Activated effector memory CD4-positive, alpha-beta T cell treated with Interleukin-2 at 50 U/mL for 16 hours (primary cell): ENCODE measurements at regions not wholly inside any gene's neighbourhood (a gene's known extent, or its start where the extent isn't known, plus 50 kb on each side); places are given as distances from the start of the nearest gene placed in this dataset.

ENCODE experiments used
- DNase-seq: peaks from one replicate; pipeline ENCODE4 v3.0.0-alpha.2; 2020

DNA sequence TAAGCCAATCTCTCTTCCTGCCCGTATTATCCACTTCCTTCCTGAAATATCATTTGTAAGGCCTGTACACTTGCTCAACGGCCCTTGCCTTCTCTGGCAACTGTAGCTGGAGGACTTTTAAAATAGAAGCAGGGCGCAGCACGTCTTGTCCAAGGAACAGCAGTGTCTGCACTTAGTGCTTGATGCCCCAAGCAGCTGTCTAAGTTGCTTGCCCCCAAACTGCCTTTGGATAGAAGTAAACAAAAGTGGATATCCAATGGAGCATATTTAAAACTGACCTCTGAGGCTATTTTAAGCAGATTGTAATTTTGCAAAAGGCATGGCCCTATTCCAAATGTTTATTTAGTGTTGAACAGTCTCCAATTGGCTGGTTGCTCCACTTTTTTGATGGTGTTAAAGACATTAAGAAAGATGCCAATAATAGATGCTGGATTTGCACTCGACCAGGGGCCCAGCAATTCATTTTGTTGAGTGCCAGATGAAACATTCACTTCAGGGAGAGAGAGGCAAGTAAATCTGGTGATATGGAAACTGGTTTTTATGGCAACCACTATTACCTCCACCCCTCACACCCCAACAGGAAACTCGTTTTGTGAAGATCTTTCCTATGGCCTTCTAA is 526.8 kb upstream of the TBL1XR1 start:
- no peak for DNase-seq

DNA sequence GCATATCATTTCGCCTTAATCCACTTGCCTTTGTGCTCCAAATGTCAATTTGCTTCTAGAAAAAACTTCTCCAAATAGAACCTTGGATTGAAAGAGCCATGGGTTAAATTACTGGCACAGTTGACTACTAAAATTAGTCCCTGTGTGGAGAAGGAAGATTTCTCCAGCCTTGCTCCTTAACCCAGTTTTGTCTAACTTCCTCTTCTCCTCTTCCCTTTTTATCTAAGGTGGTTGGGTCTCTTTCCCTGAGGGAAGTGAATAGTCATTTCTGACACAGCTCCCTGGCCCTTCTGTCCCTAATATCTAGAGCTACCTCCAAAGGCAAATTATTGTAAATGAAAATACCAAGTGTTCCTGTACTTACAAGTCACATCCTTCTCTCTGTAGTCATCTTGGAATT is 527.9 kb upstream of the TBL1XR1 start:
- no peak for DNase-seq

DNA sequence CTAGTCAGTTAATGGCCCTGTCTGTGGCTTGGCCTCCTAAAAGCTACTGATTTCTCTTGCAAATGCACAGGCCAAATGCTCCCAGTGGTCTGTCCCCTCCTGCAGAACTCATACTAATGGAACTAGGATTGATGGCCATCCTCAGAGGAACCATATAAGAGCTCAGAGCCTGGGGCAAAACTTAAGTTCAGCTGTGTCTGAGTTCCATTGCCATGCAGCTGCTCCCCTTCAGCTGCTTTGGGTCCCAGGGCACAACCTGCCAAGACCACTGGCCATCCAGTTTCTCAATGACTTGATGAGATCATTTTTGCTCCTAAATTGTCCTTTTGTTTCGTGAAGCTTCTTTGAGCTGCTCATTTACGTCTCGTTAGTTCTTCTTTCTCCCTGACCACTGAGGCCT is 529.5 kb upstream of the TBL1XR1 start:
- DNase-seq: no peak

DNA sequence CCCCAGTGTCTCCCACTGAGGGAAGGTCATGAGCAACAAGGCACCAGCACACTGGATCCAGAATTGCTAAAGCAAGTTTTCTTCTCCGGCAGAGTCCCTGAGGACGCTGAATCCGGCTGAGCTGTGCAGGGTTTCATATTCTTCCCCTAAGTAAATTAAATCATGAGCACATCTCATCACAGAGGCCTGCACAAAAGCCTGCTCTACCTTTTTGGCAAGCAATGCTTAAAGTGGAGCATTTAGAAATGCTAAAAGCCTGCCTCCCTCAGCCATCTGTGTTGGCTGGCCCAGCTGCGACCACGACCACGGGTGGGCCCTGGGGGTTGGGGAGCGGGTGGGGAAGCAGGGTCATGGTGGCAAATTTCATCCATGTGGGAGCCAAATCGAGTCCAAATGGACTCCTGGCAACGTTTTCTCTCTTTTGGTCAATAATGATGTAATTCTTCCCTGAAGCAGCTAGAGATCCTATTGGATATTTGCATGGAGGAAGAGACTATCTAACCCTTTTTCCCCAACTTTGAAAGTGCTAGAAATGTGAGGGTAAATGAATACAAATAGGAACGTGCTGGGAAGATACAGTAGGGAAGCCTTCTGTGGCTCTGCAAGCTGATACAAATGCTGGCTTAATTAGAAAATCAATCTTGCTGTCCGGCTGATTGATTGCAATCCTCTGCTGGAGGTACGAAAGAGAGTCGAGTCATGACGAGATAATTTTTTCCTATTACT is 532.8 kb upstream of the TBL1XR1 start:
- DNase-seq: no peak

DNA sequence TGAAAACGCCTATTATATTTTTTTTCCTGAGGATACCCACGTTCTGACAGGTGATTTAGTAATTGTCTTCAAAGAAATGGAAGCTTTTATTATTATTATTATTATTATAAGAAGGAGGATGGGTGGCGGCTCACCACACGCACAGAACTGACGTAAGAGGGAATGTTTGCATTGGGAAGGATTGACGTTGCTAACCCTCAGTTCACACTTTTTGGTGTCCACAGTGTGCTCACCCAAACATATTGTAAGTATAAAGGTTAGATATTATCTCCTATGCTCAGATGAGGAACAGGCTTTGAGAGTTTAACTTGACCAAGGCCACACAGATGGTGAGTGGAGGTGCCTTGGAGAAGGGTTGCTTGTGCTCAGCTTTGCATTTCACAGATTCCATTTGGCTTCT is 533.5 kb upstream of the TBL1XR1 start:
- no peak for DNase-seq

DNA sequence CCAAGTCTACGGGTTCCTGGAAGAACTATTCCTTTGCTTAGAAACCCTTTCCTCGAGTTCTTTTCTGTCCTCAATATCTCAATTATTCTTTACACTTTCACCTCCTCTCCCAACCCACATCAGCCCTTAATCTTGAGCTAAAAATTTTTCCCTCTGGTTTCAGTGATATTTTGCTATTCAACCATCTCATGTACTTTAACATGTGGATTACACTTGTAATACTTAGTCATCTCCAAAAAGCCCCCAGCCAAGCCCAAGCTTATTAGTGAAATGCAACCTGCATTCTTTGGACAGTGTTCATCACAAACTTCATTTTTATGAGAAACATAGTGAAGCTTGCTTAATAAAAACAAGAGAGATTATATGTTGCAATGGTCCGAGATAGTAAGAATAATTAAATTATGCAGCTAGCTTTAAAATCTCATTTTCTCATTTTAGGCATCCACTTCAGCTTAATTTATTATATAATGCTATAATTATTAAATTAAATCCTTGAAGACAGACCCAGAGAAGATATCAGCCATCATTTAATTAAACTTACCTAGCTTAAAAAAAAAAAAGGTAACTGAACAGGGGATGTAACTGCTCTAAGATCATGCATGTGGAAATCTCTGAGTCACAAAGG is 534.5 kb upstream of the TBL1XR1 start:
- DNase-seq: no peak

DNA sequence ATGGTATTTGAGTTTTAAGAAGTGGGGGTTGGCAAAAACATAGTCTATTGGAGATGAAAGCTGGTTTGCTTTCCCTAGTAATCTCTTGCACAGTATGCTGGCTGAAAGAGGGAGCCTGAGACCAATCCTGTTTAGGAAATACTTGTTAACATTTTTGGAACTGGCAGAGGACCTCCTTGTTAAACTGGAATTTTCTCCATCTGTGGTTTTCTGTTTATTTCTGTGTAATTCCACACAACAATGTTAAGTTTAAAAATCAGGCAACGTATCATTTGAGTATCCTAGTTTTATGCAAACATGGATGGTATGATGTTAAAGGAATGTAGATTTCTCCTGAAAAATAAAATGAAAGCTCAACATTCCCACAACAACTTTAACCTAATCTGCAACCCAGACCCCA is 536.0 kb upstream of the TBL1XR1 start:
- DNase-seq: no peak

DNA sequence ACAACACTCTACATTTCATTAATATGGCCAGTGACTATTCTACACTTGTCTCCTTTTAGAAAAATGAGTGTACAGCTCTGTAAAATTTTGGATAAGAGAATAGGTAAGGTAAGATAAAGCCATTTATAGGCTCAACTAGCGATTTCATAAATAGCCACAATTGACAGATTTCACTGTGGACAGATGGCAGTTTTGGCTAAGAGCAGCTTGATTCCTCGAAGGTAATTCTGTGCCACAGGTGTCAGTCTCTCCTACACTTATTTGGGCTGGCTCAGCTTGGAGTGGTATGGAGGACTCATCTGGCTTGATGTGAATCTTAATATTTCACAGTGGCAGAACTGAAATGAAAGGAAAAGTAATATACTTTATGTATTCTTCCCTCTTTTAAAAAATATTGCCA is 536.7 kb upstream of the TBL1XR1 start:
- DNase-seq: no peak

DNA sequence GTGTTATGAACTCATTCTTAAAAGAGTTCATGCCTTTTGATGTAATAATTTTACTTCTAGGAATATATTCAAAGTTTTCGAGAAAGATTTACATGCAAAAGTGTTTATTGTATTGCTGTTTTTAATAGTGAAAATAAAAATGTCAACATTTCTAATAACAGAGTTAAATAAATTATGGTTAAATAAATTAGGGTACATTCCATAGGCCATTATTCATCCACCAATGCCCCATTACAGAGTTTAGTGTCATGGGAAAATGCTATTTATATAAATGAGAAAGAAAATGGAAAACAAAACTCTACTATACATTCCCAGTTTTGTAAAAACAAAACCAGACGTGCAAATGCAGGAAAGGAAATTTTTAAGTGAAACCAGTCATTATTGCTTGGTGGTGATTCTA is 538.1 kb upstream of the TBL1XR1 start:
- DNase-seq: no peak

DNA sequence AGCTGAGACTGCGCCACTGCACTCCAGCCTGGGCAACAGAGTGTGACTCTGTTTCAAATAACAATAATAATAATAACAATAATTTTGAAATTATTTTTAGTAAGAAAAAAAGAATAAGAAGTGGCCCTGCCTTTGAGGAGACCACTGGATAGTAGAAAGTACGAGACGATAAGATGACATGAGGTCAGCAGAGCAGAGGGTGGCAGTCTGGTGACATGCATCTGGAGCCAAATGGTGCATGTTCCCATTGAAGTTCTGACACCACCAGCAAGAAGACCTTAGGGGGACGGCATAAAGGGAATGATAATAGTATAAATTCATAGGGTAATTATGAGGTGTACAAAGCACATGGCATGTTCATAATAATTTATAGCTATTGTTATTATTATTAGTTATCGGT is 542.2 kb upstream of the TBL1XR1 start:
- DNase-seq: no peak

DNA sequence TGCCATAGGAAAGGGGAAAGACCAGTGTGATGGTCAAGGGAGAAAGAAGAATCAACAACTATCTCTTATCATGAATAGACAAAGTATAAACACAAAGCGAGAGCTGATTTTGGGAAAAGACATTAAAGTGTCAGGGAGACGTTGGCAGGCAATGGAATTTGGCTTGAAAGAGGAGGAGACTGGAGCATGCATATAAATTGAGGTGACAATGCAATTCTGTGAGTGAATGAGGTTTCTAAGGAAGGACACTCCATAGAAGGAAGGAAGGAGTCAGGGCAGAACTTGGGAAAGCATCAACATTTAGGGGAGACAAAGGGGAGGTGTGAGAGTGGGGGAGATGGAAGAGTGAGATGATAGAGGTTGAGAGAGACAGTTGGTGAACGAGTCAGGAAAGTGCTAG is 543.0 kb upstream of the TBL1XR1 start:
- no peak for DNase-seq

DNA sequence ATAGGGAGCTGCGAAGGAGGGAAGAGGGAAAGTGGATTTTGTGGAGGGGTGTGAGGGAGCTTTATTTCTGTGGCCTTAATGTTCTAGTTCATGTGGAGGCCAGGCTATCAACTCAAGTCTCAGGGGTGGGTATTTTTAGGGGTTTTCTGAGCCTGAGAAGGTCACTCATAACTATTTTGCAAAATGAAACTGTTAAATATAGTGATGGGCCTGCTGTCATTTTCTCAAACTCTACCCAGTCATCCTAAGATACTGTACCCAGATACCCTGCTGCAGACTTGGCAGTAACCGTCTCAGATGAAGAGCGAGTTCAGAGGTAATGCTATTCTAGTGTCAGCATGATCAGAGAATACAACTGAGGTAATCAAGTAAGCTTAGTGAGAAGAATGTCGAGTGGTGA is 545.0 kb upstream of the TBL1XR1 start:
- DNase-seq: no peak

DNA sequence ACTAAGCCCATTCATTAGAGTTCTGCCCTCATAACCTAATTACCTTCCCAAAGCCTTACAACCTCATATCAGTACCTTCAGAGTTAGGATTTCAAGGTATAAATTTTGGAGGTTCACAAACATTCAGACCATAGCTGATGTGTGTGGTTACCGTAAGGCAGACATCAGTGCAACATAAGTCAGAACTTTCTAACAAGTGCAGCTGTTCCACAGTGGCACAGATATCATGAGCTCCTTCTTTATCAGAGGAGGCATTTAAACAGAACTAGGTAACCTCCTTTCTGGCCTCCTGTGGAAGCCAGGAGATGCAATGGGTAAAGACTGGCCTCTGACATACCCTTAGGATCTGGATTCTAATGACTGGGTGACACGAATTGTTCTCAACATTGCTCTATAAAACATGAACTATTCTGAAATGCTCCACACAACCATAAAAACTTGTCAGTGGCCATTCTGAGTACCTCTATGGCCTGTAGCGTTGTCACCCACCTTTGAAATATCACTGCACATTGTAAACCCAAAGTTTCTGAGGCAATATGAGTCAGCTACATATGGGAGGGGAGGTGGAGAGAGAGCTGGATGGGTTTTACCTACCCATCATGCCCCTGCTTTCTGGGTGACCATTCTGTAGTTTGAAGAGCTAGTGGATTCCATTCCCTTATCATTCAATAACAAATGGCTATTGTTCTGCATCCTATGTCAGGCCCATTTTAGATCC is 546.0 kb upstream of the TBL1XR1 start:
- DNase-seq: no peak

DNA sequence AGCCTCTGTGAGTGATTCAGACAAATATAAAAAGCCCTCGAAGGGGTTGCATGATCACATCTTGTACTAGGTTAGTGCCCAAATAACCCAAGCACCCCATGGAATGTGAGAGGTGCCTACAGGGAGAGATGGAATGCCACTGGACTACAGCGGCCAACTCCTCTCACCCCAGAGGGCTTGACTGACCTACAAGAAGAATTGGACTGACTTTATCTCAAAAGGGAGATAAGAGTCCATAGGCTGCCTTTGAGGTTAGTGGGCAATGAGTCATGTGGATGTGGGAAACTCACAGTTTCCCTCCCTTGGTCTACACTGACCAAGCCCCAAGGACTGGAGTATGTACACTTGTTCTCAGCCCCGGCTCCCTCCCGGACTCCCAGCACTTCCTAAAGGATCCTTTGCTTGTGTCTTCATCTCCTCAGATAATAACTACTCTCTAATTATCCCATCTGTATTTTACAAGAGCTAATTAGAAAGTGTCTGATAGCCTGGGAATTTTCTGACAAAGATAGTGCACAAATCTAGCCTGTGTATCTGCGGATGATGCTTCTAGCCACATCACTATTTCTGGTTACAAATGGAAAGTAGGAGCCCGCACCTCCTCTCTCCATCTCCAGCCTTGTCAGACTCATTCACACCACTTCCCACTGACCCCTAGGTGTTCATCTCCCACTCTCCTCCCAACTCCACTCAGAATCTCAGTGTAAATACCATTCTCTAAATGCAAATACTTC is 547.8 kb upstream of the TBL1XR1 start:
- DNase-seq: no peak

DNA sequence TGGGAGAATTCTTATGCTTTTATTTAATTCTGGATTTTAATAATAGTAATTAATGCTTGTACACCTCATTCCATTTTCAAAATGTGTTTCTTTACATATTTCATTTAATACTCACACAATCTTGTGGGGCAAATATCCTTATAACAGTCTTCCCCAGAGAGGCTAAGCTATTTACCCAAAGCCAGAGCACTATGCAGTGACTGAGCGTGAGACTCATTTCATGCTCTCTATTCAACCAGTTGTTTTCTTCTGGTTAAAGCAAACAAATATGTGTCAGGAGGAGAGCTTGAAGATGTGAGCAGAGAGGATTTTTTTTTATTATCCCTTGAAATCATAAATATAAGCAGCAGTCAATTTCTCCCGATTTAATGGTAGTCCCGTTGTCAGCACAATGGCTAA is 548.3 kb upstream of the TBL1XR1 start:
- no peak for DNase-seq

DNA sequence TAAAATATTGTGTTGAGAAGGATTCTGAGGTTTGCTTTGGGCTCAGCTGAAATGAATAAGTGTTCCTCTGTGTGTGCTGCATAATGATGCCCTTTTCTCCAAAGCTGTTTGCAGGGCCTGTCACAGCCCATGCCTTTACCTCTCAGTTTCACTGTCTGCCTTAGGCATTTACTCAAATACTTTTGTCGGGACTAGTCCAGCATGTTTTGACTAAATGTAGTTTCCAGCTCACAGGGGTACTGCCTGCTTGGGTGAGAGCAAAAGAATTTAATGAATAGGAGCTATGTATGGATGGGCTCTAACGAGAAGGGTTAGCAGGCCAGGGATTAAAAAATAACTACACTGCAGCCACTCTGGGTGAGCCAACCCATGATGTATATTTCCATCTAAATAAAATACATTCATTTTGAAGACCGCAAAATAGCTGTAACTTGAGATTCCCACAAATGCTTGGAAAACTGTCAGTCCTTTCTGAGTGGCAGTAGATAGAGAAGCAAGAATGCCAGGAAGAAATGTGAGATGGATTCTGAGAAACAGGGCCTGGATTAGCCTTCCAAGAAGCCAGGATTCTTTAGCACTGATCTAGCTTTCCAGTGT is 549.2 kb upstream of the TBL1XR1 start:
- DNase-seq: no peak

DNA sequence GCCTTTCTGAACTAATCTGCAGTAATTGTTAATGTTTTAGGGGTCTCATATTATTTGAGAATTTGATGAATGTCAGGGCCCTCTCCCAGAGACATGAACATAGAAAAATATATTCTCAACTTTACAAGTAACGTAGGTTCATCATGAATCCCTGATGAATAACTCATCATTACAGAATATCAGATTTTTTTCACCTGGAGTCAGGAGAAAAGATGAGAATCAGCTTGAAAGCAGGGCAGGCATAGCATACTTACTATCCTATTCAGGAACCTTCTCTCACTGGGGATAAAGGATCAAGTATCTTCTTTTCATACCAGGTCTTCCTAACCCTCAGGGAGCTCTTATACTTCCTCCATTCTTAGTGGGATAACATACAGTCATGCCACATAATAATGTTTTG is 552.6 kb upstream of the TBL1XR1 start:
- no peak for DNase-seq

DNA sequence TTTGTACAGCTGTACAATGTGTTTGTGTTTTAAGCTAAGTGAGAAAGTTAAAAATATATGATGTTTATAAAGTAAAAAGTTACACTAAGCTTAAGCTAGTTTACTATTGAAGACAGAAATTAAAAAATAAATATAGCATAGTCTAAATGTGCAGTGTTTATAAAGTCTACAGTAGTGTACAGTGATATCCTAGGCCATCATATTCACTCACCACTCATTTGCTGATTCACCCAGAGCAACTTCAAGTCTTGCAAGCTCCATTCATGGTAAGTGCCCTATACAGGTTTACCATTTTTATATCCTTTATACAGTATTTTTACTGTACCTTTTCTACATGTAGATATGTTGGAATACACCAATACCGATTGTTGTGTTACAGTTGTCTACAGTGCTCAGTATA is 553.2 kb upstream of the TBL1XR1 start:
- DNase-seq: no peak

DNA sequence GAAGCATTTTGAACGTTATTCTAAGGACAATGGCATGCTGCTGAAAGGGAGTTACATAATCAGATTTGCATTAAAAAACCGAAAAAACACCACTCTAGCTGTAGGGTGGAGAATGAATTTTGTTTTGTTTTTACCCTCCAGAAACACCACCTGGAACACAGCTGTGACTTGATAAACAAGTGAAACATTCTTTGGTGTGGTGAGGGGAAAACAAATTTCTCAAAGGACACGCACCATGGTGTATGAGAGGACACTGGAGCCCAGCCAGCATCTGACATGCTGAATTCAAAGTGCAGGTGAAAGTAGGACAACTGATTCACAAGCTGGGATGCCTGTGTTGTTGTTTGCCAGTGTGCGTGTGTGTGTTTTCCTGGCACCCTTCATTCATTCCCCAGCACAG is 554.5 kb upstream of the TBL1XR1 start:
- DNase-seq: no peak

DNA sequence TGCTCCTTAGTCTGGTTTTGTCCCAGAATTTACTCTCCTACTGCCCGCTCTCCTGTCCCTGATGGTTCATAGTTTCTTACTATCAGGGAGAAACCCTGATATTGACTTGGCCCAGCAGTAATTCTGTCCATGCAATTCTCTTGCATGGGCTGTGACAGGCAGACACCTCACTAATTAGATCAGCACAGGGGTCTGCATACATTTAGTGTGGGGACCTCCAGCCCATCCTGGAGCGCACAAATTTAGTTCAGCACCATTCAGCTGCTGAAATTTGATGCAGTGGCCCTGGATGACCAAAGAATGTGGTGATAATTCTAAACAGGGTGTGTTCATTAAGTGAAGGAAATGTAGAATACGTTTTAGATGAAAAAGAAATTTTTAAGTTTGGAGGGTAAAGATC is 555.5 kb upstream of the TBL1XR1 start:
- DNase-seq: no peak

DNA sequence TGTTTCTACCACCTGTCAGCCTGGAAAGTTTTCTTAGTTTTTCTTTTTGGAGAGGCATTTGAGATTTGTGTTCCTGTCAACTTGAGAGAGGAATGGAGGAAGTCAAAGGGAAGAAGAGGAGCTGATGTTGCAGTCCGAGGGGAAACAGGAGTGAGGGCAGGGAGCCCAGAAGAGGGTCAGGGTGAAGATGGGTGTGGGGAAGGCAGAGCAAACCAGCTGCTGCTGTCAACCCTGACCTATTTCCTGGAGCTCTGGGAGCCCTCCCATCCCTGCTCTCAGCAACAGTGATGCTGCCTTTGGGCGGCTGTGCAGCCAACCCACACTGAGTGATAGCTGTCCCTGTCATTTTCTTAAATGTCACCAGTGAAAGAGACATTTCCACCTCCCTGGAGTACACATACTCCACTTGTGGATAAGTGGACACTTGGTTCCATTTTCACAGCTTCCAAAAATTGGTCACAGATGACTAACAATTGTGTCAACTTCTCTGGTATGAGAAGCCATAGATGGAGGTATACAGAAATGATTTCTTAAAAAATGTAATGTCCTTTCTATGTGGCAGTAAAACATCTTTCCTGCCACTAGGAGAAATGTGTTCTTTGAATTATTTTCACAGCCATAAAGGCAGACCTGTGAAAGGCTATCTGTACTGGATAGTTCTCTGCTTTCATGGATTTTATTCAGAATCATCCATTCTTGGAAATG is 556.3 kb upstream of the TBL1XR1 start:
- DNase-seq: no peak

DNA sequence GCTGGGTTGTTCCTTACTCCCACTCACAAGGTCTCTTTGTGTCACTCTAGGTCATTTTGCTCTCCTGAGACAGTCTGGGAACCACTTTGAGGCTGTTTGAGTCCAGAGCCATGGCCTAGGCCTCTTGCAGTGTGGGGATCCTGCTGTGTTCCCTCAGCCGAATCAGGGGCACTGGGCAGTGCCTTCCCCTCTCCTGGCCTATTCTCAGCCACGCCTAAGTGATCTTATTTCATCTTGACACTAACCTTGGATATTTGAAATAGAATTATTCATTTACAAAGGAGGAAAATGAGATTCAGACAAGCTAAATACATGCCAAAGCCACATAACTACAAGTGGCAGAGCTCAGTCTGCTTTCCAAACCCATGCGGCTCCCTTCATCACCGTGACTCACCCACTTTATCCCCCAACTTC is 557.2 kb upstream of the TBL1XR1 start:
- DNase-seq: no peak
